ENCODE measurements at regions not wholly inside any gene's neighbourhood (a gene's known extent, or its start where the extent isn't known, plus 50 kb on each side); places are given as distances from the start of the nearest gene placed in this dataset.

DNA sequence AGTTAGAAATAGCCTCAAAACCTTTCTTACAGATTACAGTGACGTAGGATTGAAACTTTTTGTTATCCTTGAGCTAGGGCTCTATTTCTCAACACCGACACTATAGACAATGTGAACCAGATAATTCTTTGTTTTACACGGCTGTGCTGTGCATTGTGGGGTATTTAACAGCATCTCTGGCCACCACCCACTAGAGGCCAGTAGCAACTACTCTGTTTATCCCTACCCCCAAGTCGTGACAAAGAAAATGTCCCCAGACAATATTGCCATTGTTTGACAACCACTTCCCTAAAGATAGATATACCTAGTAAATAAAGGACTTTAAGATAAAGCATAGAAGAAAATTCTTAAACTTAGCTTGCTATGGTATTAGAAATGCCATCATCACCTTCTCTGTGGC lies 359.6 kb downstream of the ARL4A start:
- DNase-seq = no peak

DNA sequence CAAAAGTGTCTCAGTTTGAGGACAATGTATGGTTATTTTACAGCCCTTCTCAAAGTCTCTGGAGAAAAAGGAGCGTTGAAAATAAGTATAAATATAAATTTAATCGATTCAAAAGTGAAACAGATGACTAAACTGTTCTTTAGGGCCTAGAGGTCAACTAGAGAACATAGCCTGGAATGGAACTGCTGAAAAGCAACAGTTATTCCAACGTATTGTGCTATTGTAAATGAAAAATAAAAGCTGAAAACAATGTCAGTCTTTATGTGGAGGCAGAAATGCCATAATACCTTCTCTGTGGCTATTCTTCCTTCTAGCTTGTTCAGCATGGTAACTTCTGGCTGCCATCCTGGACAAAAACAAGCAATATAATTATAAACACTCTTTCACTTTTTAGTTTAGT lies 362.5 kb downstream of the ARL4A start:
- DNase-seq = no peak

DNA sequence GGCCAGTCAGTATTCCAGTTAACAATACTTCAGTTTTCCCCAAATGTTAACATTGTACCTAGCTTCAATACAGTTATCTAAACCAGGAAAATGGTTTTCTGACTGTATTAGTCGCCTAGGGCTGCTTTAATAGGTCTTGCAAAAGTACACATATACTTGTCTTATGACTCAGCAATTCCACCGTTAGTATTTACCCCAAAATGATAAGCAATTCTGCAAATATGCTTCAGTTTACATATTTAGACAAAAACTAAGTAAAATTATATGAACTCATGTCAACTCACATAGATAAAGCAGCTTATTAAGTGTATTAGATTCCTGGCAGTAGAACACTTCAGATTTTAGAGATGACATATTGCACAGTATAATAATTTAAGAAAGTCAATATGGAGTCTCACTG lies 363.3 kb downstream of the ARL4A start:
- DNase-seq = no peak

DNA sequence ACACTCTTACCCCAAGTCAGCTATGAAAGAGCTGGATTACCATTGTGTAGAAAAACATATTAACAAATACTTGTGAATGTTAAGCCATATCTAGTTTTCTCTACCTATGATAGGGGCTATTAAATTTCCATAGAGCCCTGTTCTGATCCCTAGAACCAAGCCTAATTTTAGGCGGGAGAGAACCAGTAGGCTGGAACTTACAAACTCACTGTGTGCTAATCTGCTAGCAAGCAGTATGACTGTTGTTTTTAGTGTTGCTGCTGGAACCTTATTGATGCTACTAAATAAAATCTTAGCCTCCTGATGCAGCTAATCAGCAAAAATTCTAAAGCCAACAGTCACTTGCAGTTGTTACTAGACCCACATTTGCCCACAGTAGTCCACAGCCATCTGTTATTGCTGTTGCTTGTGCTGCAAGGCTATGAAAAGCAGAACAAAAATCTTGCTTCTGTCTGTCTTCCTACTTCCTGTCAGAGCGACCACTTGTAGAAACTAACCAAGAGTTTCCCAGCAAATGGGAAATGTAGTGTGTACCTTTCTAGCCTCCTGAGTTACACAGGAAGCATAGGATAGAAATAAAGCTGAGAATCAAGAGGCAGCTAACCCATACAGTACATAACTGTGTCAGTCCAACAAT lies 368.4 kb downstream of the ARL4A start:
- DNase-seq = no peak

DNA sequence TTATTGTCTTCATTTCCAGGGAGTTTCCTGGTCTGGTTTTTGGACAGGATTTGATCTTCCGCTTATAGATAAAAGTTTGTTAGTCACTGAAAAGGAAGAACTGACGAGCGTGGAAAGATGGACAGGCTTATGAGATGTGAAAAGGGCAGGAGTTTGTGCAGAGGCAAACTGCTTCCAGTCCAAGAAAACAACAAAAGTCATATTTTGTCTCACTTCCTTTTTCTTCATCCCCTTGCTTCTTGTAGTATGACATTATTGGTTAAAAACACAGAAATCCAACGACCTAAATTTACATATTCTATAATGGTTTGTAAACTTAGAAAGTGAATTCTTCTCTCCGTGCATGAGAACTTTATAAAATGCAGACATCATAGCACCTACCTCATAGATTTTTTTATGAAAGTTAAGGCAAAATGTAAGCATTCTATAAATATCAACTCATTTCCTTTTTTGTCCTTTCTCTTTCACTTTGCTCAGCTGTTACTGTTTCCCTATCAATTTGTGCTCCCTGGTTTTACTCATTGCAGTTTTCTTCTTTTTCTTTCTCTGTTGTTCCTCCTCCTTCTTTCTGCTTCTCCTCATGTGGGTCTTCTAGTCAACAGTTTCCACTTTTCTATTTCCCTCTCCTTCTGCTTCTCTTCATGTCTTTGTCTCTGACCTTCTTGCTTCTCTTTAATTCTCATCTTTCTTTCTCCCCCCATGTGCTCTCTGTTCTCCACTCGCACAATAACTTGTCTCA lies 370.2 kb downstream of the ARL4A start:
- no peak for DNase-seq

DNA sequence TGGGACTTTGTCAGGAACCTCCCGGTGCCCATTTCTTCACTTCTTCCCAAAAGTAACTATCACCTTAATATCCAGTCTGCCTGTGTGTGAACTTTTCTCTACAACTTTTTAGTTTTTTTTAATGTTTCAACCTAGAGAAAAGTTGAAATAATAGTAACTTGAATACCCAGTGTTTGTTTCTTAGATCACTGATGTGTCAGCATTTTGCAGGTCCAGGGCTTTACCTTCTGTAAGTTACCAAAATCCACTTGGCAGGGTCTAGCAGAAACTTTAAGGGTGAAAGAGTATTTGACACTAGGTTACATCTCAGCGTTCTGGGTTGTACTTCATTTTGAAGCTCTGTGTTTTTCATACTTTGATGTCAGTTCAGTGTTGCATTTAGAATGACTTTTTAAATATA lies 372.7 kb downstream of the ARL4A start:
- DNase-seq = no peak

DNA sequence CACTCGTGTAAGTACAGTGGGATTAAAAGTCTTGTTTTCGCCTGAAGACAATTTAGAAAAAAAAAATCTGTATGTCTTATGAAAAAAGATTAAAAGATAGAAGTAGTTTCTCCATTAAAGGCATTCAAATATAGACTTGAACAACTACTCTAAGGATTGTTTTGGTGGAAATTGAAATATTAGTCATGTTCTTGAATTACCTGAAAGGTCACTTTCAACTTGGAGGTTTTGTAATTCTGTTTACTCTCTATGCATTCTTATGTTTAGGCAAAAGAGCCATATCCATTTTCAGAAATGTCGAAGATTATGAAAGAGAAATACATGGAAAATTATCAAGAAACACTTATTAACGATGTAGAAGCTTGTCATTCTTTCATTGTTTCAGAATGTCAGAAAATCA lies 373.7 kb downstream of the ARL4A start:
- DNase-seq = no peak

DNA sequence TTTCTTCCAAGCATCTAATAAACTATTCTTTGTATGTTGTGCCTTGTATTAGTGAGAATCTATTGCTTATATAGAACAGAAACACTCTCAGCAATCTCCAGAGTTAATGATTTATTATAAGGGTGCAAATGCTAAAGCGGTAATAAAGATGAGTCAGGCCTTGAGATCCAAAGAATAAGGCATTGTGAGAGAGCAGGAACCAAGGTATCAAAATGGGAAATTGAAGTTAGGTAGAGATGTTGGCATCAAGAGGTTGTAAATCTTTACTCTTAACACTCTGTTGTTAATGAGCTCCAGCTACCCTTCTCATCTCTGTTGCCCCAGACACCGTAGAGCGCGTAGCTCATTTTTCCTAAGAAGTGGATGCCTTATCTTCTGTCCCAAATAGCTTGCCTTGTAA lies 375.2 kb downstream of the ARL4A start:
- DNase-seq = no peak

DNA sequence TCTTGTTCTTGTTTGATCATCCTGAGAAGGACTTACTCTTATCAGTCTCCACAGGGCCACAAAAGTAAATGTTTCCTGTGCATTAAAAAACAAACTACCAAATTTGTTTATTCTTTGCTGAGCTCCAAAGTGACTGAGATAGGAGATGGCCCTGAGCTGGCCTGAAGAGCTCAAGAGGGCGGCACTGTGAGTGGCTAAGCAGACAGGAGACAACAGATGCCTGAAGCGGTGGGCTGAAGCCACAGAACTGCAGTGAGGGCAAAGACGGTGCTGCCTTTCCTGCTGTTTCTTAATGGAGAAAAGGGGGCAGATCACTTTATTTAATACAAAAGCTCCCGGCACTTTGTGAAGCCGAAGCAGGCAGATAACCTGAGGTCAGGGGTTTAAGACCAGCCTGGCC lies 379.6 kb downstream of the ARL4A start:
- DNase-seq = no peak

DNA sequence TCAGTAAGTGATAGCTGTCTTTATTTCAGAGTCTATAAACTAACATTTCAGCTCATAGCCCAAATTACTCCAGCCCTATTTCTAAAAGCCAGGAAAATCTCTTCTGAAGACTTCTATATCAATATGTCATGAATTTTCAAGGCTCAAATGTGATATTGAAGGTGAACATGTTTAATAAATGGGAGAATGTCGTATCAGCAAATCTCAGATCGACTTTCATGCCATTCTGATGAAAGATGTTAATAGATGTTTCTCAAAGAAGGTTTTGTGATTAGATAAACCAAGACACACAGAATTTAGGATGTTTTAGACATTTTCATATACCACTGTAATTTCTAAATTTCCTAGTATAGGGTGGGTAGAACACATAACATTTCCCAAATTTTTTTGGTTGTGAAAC lies 380.6 kb downstream of the ARL4A start:
- DNase-seq = no peak

DNA sequence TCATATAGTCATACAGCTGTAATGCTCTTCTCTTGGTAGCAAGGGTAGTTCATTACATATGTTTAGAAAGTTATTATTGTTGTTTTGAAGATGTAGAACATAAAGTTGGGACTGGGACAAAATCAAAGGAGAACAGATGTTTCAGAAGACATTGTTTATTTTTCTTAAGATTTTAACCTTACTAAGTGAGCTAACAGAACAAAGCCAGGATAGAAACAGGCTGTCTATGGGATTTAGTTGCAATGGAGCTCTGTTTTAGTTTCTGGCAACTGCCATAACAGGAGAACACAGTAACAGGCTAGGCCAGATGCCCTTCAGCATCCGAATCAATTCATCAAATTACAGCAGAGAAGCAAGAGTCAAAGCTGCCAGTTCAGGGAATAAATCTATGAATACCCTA lies 382.4 kb downstream of the ARL4A start:
- DNase-seq = no peak

DNA sequence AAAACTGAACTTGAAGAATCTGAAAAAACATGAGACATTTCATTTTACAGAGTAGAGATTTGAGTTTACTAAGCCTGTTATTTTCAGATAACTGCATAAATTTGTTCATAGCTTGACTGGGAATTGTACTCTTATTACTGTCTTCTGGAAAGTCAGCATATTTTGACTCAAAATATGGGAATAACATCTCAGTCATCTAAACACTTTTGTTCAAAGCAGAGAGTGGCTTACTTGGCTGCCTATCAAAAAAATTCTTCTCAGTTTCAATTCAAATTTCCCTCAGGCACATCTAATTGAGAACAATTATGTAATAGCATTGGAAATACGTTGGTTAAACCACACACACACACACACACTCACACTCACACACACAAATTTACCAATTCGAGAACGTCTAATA lies 384.6 kb downstream of the ARL4A start:
- DNase-seq = no peak

DNA sequence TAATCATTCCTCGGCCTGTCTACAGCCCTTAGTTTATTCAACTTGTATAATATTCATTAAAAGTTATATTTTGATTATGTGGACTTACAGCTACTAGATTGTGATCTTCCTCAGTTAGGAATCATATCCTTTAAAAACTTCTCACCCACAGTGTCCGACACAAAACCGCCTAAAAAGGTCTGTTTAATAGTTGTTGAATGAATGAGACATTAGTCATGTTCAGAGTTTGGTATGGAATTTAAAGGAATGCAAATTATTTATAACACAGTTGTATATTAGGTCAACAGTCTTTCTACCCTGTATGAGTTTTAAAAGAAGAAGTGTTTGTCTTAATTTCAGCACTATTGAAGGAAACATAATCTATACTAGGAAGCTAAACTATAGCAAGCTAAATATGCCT lies 390.0 kb downstream of the ARL4A start:
- no peak for DNase-seq

DNA sequence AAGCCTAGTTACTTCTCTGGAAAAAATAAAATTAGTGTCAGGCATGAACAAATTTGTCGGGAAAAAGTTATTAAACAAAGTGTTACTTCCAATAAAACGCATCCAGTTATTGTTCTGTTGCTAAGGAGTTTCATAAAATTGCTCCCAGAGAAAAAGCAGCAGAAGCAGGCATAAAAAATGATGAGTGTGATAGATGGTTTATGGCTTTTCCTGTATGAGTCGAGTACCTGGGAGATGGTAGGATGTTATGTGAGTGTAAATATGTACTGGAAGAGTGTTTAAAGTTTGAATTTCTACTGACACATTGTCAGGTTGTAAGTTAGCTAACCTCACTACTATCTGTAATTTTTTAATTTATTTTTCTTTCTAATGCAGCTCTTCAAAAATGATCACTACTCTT lies 390.7 kb downstream of the ARL4A start:
- DNase-seq = no peak

DNA sequence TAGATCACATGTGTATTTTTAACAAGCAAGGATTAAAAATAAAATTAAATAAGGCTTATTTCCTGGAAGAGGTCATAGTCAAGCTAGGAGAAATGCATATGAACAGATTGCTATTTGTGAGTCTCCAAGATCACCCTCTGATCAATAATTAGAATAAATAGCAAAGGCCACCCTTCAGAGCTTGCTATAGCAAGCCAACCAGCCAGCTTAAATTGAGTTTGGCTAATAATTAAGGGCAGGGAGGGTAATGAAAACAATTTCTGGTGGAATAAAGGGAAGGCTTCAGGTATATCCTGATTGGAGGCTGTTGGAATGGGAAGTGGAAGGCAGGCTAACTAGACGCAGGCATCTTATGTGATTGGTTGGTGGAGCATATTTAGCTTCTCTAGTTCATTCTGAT lies 403.5 kb downstream of the ARL4A start:
- no peak for DNase-seq

DNA sequence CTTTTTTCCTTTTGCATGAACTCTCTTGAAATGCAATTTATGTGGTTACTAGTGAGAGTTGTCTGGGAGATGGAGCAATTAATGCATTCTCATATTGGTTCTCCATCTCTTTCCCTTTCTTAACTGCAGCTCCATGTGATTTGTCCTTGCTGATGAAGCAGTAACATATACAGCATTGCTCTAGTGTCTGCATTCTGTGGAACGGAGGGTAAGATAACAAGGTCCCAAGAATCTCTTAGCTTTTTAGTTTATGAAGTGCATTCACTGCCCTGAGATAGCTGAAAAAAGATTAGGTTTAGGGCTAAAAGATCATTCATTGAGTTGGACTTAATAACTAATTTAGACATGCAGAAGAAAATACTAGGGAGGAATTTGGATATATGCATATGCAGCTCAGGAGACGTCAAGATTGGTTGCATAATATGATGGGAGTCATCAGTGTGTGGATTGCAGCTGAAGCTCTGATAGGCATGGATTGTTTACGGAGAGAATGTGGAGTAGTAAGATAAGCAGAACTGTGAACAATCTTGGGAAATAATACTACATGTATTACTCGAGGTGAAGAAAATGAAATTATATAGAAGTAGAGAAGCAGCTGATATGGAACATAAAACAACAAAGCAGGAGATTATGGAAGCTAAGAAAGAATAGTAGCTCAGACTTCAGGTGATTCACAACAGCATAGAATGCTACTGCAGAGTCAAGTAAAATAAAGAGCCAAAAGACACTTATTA lies 404.7 kb downstream of the ARL4A start:
- DNase-seq = no peak

DNA sequence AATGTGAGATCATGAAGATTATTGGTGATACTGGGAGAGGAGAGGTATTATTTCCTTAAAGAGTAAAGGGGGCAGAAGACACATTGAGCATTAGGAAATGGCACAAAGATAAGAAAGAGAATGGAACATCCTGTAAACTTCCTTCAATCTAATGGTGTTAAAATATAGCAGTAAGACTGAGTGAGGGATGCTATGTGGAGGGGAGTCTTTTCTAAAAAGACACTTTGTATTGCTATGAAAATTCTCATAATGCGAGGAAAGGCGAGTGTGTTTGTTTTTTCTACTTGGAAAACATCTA lies 405.2 kb downstream of the ARL4A start:
- no peak for DNase-seq

DNA sequence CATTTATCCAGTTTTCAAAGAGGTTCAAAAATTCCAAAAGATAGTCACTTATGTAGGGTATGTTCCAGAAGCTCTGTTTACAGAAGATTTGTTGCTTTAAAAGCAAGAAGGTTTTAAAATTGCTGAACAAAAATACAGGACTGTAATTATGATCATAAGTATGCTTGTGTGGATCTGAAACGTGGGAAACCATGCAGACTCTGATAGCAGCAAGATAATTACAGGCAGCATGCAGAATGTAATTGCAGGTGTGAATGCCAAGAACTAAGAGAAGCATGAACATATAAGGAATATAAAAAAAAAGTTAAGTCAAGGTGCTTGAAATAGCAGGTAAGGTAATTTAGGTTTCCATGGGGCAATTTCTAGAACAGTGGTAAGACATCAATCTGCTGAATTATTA lies 405.7 kb downstream of the ARL4A start:
- DNase-seq = no peak

DNA sequence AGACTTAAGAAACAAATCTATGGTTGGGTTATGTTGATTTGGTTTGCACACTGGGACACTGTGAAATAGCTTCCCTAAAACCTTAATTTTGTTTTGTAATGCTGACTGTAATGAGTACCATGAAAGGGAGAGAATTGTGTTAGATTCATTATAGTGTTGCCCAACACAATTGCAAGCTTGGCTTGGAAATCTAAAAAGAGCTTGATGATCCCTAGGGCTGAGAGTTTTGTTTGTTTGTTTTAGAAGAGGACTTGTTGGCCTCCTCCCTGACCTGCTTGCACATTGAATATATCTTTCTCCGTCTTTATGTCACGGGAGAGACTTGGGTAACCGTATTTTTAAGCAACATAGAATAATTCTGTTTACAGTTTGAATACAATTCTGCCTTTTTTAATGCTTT lies 410.1 kb downstream of the ARL4A start:
- no peak for DNase-seq

DNA sequence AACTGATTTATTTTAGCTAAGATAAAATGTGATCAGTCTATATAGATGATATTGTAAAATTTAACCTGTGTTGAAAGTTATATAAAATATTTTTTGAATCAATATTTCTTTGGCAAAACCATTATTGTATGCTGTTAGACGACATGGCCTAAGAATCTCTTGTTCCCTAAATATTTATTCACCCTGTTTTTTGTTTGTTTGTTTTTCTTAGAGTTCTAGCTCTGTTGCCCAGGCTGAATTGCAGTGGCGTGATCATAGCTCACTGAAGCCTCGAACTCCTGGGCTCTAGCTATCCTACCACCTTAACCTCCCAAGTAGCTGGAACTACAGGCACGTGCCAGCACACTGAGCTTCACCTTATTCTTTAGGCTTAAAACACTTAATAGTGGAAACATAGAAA lies 410.7 kb downstream of the ARL4A start:
- no peak for DNase-seq

DNA sequence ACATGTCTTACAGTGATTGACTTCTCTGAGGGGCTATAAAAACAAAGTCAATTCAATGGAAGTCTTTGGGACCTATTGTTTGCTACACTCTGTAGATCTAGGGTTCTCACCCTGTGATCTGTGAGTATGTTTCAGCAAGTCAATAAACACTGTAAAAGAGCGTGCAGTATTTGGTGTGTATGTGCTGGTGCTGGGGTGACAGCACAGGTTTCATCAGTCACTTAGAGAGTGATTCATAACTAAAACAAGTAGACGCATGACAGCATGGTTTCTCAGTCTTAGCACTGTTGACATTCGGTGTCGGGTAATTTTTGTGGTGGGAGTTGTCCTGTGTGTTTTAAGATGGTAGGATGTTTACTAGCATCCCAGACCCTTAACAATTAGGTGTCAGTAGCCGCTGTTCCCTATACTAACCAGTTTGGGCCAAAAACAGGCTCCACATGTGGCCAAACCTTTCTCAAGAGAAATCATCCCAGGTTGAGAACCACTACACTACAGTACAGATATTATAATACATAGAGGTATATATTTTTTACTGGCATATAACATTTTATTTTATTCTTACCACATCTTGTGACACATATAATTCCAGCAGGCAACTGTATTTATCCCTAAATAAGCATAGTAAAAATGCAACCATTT lies 411.8 kb downstream of the ARL4A start:
- no peak for DNase-seq

DNA sequence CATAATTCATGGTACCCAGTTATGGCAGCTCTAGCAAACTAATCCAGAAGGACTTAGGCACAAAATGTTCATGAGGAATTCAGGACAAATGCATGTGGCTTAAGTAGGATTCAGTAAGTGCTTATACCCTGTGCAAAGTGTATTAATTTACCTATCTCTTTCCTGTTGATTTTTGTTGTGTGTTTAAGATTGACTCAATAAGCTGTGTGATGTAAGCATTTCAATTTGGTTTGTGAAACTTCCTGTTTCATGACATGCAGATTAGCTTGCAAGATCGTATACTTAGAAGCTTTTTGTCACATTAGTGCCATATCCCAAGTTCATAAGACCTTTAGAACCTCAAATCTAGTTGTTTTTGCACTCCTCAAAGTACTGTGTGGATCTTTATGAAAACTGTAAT lies 416.7 kb downstream of the ARL4A start:
- DNase-seq = no peak

DNA sequence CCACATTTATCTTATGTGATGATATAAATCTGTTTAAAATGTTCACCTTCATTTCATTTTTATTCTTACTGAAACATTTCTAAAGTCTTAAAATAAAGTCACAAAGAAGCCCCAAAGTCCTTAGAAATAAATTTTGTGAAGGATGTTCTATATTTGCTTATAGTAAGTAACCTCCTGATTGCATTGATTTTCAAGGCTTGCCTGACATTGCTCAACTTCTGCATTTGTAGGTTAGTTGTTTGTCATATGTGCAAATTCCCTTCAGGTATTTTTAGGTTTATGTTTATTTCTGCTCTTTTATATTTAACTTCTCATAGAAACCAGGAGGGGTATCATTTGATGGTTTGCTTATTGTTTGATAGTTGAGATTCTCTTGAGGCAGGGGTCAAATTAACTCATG lies 417.8 kb downstream of the ARL4A start:
- DNase-seq = no peak

DNA sequence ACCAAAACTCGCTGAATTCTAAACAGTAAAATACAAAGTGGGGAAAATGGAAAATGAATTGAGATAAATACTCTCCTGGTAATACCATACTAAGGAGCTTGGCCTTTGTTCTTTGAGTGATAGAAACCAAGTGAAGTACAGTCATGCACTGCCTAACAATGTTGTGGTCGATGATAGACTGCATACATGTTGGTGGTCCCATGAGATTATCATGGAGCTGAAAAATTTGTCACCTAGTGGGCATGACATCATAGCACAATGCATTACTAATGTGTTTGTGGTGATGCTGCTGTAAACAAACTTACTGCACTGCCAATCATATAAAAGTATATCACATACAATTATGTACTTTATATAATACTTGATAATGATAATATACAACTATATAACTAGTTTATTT lies 419.1 kb downstream of the ARL4A start:
- DNase-seq = no peak

Measured in NCI-H2171 (cell line).